ENCODE measurements at regions not wholly inside any gene's neighbourhood (a gene's known extent, or its start where the extent isn't known, plus 50 kb on each side); places are given as distances from the start of the nearest gene placed in this dataset.
A peak's percentile ranks its signal among the peaks of the same experiment; 100 is the strongest.

GRCh38 chr17:77321649-77322513 lies 181.1 kb downstream of the SEC14L1 start (continued):
- TF ChIP-seq NKRF (IDR thresholded peaks at IDR 0.05; ENCODE audit: borderline replicate concordance) (peak; percentile 57), DIDO1 (tag; IDR thresholded peaks at IDR 0.05; ENCODE audit: low read depth) (no peak), HDAC1 (IDR thresholded peaks at IDR 0.05) (peak in 1 of 2 experiments; percentile 35; a peak in 1 of 4 replicates), ZC3H4 (CRISPR knock-in tag; IDR thresholded peaks at IDR 0.05; ENCODE audit: borderline replicate concordance) (0 out of 2 replicates have a peak, but pooled peaks have one; percentile 75), ASH1L (IDR thresholded peaks at IDR 0.05; ENCODE audit: borderline replicate concordance, low read depth, partially characterized antibody) (no peak), KDM2B (CRISPR knock-in tag; IDR thresholded peaks at IDR 0.05) (0 out of 2 replicates have a peak, but pooled peaks have one; percentile 4), ZNF655 (CRISPR knock-in tag; IDR thresholded peaks at IDR 0.05) (no peak)
